HEK293 (cell line): ENCODE measurements at regions not wholly inside any gene's neighbourhood (a gene's known extent, or its start where the extent isn't known, plus 50 kb on each side); places are given as distances from the start of the nearest gene placed in this dataset.
"Not testable (repeated sequence)": the region's sequence is repeated elsewhere in the genome, so short reads cannot be mapped to it uniquely, and the experiment has no call there.

Experiments used
- ZBTB48 ChIP-seq: fragments of 450-650 bp; formaldehyde crosslinking; IDR thresholded peaks from 2 replicates; pipeline ENCODE4 v1.5.1; 2016; ENCODE audit warnings: missing biosample characterization, missing genetic modification characterization
- ZNF10 ChIP-seq: fragments of 450-650 bp; formaldehyde crosslinking; IDR thresholded peaks from 2 replicates; pipeline ENCODE4 v1.5.1; 2017; ENCODE audit warnings: missing biosample characterization, missing genetic modification characterization
- ZNF121 ChIP-seq: fragments of 450-650 bp; formaldehyde crosslinking; IDR thresholded peaks from 2 replicates; pipeline ENCODE4 v1.5.1; 2016; ENCODE audit warnings: missing biosample characterization, missing genetic modification characterization
- ZNF274 ChIP-seq, 2 experiments: fragments of 200-500 bp in 1 of 2; fragments of 450-650 bp in 1 of 2; sonication (Bioruptor generic) in 1 of 2; formaldehyde crosslinking in 1 of 2; IDR thresholded peaks; 2 replicates each; pipeline versions ENCODE4 v1.5.1 to v1.6.1; 2014 to 2016; ENCODE audit warnings: borderline replicate concordance in 1 of 2, inconsistent platforms in 1 of 2, low read length in 1 of 2, missing biosample characterization in 1 of 2, missing genetic modification characterization in 1 of 2
- ZNF302 ChIP-seq: fragments of 450-650 bp; formaldehyde crosslinking; IDR thresholded peaks from 2 replicates; pipeline ENCODE4 v1.5.1; 2016; ENCODE audit warnings: missing biosample characterization, missing genetic modification characterization, low read depth
- ZNF423 ChIP-seq: fragments of 450-650 bp; formaldehyde crosslinking; IDR thresholded peaks from 2 replicates; pipeline ENCODE4 v1.5.1; 2016; ENCODE audit warnings: missing biosample characterization, missing genetic modification characterization
- TF ChIP-seq, protein P1 (sequence below): fragments of 450-650 bp; formaldehyde crosslinking; IDR thresholded peaks from 2 replicates; pipeline ENCODE4 v1.5.1; 2016; ENCODE audit warnings: missing biosample characterization, missing genetic modification characterization
- TF ChIP-seq, protein P2 (sequence below): fragments of 450-650 bp; formaldehyde crosslinking; IDR thresholded peaks from 2 replicates; pipeline ENCODE4 v1.5.1; 2016; ENCODE audit warnings: missing biosample characterization, missing genetic modification characterization

GRCh38 chr11:71730748-71731147, 102.3 kb upstream of the DEFB108B start:
- TF ChIP-seq, protein P1, sequence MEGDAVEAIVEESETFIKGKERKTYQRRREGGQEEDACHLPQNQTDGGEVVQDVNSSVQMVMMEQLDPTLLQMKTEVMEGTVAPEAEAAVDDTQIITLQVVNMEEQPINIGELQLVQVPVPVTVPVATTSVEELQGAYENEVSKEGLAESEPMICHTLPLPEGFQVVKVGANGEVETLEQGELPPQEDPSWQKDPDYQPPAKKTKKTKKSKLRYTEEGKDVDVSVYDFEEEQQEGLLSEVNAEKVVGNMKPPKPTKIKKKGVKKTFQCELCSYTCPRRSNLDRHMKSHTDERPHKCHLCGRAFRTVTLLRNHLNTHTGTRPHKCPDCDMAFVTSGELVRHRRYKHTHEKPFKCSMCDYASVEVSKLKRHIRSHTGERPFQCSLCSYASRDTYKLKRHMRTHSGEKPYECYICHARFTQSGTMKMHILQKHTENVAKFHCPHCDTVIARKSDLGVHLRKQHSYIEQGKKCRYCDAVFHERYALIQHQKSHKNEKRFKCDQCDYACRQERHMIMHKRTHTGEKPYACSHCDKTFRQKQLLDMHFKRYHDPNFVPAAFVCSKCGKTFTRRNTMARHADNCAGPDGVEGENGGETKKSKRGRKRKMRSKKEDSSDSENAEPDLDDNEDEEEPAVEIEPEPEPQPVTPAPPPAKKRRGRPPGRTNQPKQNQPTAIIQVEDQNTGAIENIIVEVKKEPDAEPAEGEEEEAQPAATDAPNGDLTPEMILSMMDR (tag by site-specific recombination) = not testable (repeated sequence)
- TF ChIP-seq ZNF302 (tag by site-specific recombination); ZBTB48 (tag by site-specific recombination); ZNF121 (tag by site-specific recombination); ZNF423 (tag by site-specific recombination); ZNF10 (tag by site-specific recombination); ZNF274 (IDR thresholded peaks at IDR 0.05; ENCODE audit: low read length); ZNF274 (tag by site-specific recombination; IDR thresholded peaks at IDR 0.05; ENCODE audit: borderline replicate concordance): not testable (repeated sequence)
- TF ChIP-seq, protein P2, sequence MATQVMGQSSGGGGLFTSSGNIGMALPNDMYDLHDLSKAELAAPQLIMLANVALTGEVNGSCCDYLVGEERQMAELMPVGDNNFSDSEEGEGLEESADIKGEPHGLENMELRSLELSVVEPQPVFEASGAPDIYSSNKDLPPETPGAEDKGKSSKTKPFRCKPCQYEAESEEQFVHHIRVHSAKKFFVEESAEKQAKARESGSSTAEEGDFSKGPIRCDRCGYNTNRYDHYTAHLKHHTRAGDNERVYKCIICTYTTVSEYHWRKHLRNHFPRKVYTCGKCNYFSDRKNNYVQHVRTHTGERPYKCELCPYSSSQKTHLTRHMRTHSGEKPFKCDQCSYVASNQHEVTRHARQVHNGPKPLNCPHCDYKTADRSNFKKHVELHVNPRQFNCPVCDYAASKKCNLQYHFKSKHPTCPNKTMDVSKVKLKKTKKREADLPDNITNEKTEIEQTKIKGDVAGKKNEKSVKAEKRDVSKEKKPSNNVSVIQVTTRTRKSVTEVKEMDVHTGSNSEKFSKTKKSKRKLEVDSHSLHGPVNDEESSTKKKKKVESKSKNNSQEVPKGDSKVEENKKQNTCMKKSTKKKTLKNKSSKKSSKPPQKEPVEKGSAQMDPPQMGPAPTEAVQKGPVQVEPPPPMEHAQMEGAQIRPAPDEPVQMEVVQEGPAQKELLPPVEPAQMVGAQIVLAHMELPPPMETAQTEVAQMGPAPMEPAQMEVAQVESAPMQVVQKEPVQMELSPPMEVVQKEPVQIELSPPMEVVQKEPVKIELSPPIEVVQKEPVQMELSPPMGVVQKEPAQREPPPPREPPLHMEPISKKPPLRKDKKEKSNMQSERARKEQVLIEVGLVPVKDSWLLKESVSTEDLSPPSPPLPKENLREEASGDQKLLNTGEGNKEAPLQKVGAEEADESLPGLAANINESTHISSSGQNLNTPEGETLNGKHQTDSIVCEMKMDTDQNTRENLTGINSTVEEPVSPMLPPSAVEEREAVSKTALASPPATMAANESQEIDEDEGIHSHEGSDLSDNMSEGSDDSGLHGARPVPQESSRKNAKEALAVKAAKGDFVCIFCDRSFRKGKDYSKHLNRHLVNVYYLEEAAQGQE = not testable (repeated sequence)
